ENCODE measurements at regions not wholly inside any gene's neighbourhood (a gene's known extent, or its start where the extent isn't known, plus 50 kb on each side); places are given as distances from the start of the nearest gene placed in this dataset.
"Not testable (repeated sequence)": the region's sequence is repeated elsewhere in the genome, so short reads cannot be mapped to it uniquely, and the experiment has no call there.

- Histone ChIP-seq H3K27me3 (replicated peaks; ENCODE audit: control insufficient read depth, insufficient read depth, low read length) (no peaks in the 10 kb centered on the region), H3K4me3 (replicated peaks; ENCODE audit: low read depth, low read length) (no peak overlapping the region), H3K36me3 (ENCODE audit: control insufficient read depth, insufficient read depth, low read length) (no peaks in the 10 kb centered on the region)
- no peak for DNase-seq (ENCODE audit: extremely low read depth, insufficient read length)
- TF ChIP-seq CTCF (IDR thresholded peaks at IDR 0.05; ENCODE audit: insufficient read depth, low read length, poor library complexity, severe bottlenecking), result no peak
These were observed 346.1 kb downstream of the FAM47B start for GRCh38 chrX:35288657-35289056.

DNA sequence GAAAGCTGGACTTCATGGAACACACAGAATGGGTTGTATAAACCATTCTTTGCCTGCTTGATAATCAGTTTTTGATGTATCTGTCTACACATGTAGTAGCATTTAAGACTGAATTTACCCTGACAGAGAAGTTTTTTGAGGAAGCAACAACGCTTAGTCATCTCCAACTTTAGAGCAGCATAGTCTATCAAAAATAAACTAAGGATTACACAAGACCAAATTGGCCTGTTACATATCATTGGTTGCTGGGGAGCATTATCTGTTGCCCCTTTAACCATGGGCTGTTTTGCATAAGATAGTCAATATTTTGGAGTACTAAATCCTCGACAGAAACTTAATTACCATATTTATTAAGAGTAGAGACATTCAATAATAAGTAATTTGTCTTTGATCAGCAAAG lies 347.4 kb downstream of the FAM47B start:
- Histone ChIP-seq H3K27me3 (replicated peaks; ENCODE audit: control insufficient read depth, insufficient read depth, low read length) (no peaks in the 10 kb centered on the region), H3K4me3 (replicated peaks; ENCODE audit: low read depth, low read length) (no peak overlapping the region), H3K36me3 (ENCODE audit: control insufficient read depth, insufficient read depth, low read length) (no peaks in the 10 kb centered on the region)
- DNase-seq (ENCODE audit: extremely low read depth, insufficient read length), result no peak
- no peak for TF ChIP-seq CTCF (IDR thresholded peaks at IDR 0.05; ENCODE audit: insufficient read depth, low read length, poor library complexity, severe bottlenecking)

DNA sequence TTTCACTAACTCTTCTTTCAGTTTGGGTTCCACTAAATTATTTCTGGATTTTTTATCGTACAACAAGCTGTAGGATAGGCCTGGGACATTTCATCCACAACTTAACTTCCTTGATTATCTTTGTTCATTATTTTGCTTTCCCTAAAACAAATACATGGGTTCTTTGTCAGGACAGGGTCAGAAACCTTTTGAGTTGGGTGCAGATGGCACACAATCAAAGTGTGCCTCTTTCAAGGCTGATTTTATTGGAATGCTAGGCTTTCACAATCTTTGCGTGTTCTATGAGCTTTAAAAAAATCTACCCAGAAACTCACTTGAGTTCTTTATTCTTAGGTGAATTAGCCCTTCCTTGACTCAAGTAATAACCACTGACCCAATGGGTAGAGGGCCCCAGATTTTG lies 348.4 kb downstream of the FAM47B start:
- no peaks in the 10 kb centered on the region for H3K27me3 ChIP-seq (replicated peaks; ENCODE audit: control insufficient read depth, insufficient read depth, low read length)
- no peak for DNase-seq (ENCODE audit: extremely low read depth, insufficient read length)
- H3K4me3 ChIP-seq (replicated peaks; ENCODE audit: low read depth, low read length), result no peak overlapping the region
- no peak for TF ChIP-seq CTCF (IDR thresholded peaks at IDR 0.05; ENCODE audit: insufficient read depth, low read length, poor library complexity, severe bottlenecking)
- H3K36me3 ChIP-seq (ENCODE audit: control insufficient read depth, insufficient read depth, low read length), result no peaks in the 10 kb centered on the region

- DNase-seq (ENCODE audit: extremely low read depth, insufficient read length), result no peak
- Histone ChIP-seq H3K36me3 (ENCODE audit: control insufficient read depth, insufficient read depth, low read length) (no peaks in the 10 kb centered on the region), H3K27me3 (replicated peaks; ENCODE audit: control insufficient read depth, insufficient read depth, low read length) (no peaks in the 10 kb centered on the region), H3K4me3 (replicated peaks; ENCODE audit: low read depth, low read length) (no peak overlapping the region)
- TF ChIP-seq CTCF (IDR thresholded peaks at IDR 0.05; ENCODE audit: insufficient read depth, low read length, poor library complexity, severe bottlenecking), result no peak
These were observed 349.9 kb downstream of the FAM47B start for GRCh38 chrX:35292522-35292921.

DNA sequence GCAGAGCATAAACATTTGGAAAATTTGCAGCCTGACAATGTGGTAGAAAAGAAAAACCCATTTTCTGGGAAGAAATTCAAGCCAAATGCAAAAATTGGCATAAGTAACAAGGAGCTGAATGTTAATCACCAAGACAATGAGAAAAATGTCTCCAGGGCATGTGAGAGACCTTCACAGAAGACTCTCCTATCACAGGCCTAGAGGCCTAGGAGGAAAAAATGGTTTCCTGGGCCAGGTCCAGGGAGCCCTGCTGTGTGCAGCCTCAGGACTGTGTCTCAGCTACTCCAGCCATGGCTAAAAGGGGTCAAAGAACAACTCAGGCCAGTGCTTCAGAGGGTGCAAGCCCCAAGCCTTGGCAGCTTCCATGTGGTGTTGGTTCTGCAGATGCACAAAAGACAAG lies 362.4 kb downstream of the FAM47B start:
- not testable (repeated sequence) for H3K27me3 ChIP-seq (replicated peaks; ENCODE audit: control insufficient read depth, insufficient read depth, low read length); DNase-seq (ENCODE audit: extremely low read depth, insufficient read length); H3K36me3 ChIP-seq (ENCODE audit: control insufficient read depth, insufficient read depth, low read length); H3K4me3 ChIP-seq (replicated peaks; ENCODE audit: low read depth, low read length)

DNA sequence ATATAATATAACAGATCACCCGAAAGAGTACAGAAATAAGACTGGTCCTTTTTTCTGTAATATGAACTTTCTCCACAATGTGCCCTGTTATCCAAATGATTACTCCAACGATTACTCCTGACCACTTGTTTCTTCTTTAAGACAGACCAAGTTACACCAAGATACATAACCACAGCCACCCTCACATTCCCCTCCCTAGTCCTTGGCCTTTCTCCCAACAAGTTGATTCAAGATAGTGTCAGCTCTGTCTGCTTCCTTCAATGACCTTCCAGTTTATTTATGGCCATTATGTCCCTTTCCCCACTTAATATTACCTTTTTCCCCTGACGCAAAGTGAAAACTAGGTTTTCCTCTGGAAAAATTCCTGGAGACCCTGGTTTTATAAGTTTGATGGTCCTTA lies 397.2 kb downstream of the FAM47B start:
- H3K36me3 ChIP-seq (ENCODE audit: control insufficient read depth, insufficient read depth, low read length), result no peaks in the 10 kb centered on the region
- no peak for DNase-seq (ENCODE audit: extremely low read depth, insufficient read length)
- no peak overlapping the region for H3K4me3 ChIP-seq (replicated peaks; ENCODE audit: low read depth, low read length)
- no peaks in the 10 kb centered on the region for H3K27me3 ChIP-seq (replicated peaks; ENCODE audit: control insufficient read depth, insufficient read depth, low read length)
- no peak for TF ChIP-seq CTCF (IDR thresholded peaks at IDR 0.05; ENCODE audit: insufficient read depth, low read length, poor library complexity, severe bottlenecking)

All from GM06990 (cell line).